ENCODE measurements at regions not wholly inside any gene's neighbourhood (a gene's known extent, or its start where the extent isn't known, plus 50 kb on each side); places are given as distances from the start of the nearest gene placed in this dataset.

GRCh38 chr11:29119707-29120618, 896.9 kb downstream of the KCNA4 start:
- TF ChIP-seq EZH2phosphoT487 (IDR thresholded peaks at IDR 0.05; ENCODE audit: borderline replicate concordance) (no peak), CTCF (IDR thresholded peaks at IDR 0.05 in 2 of 3, conservative IDR thresholded peaks at IDR 0.05 in 1 of 3; ENCODE audit: borderline replicate concordance in 1 of 3, insufficient read depth in 1 of 3, low read depth in 2 of 3, low read length in 2 of 3) (no peak), CBX3 (IDR thresholded peaks at IDR 0.05; ENCODE audit: low read depth) (no peak), YY1 (IDR thresholded peaks at IDR 0.05; ENCODE audit: extremely low read depth, insufficient replicate concordance, low read depth, low read length) (no peak)
